ENCODE measurements at regions not wholly inside any gene's neighbourhood (a gene's known extent, or its start where the extent isn't known, plus 50 kb on each side); places are given as distances from the start of the nearest gene placed in this dataset.

GRCh38 chr2:158021226-158021625 is 80.5 kb upstream of the UPP2 start:
- Histone ChIP-seq H3K27ac (no peak overlapping the region), H3K4me3 (no peak overlapping the region), H3K27me3 (no peaks in the 10 kb centered on the region), H3K36me3 (no peaks in the 10 kb centered on the region), H3K4me1 (no peaks in the 10 kb centered on the region), H3K9me3 (no peaks in the 10 kb centered on the region)
- TF ChIP-seq CTCF (IDR thresholded peaks at IDR 0.05) = no peak
- no peak for TF ChIP-seq POLR2A (IDR thresholded peaks at IDR 0.05)
- intact Hi-C loops (cut with DNase I; ENCODE audit: low total_unique reads) = loop anchor here (10.0 kb wide), 1 partner anchor 724 kb away; no protein-coding TSS in a partner anchor
- DNase-seq = no peak

- no peak for TF ChIP-seq POLR2A (IDR thresholded peaks at IDR 0.05)
- no peak for TF ChIP-seq CTCF (IDR thresholded peaks at IDR 0.05)
Observed at GRCh38 chr2:158015428-158016076, 86.1 kb upstream of the UPP2 start.

GRCh38 chr2:158013891-158014290 is 87.8 kb upstream of the UPP2 start:
- Histone ChIP-seq H3K36me3 (no peaks in the 10 kb centered on the region), H3K4me1 (no peaks in the 10 kb centered on the region), H3K9me3 (no peaks in the 10 kb centered on the region), H3K4me3 (no peak overlapping the region), H3K27me3 (no peaks in the 10 kb centered on the region), H3K27ac (no peak overlapping the region)
- TF ChIP-seq CTCF (IDR thresholded peaks at IDR 0.05) = no peak
- no peak for TF ChIP-seq POLR2A (IDR thresholded peaks at IDR 0.05)
- no peak for DNase-seq
- intact Hi-C loops (cut with DNase I; ENCODE audit: low total_unique reads) = no loop called here

More at GRCh38 chr2:158015428-158016076, 86.1 kb upstream of the UPP2 start:
- H3K9me3 ChIP-seq = no peaks in the 10 kb centered on the region
- no peak overlapping the region for H3K27ac ChIP-seq
- intact Hi-C loops (cut with DNase I; ENCODE audit: low total_unique reads) = no loop called here
- H3K4me1 ChIP-seq = no peaks in the 10 kb centered on the region
- DNase-seq = no peak
- H3K36me3 ChIP-seq = no peaks in the 10 kb centered on the region
- H3K27me3 ChIP-seq = no peaks in the 10 kb centered on the region
- no peak overlapping the region for H3K4me3 ChIP-seq

GRCh38 chr2:158011055-158011771 is 90.5 kb upstream of the UPP2 start:
- Histone ChIP-seq H3K27ac (no peak overlapping the region), H3K4me3 (no peak overlapping the region), H3K27me3 (no peaks in the 10 kb centered on the region), H3K4me1 (no peaks in the 10 kb centered on the region), H3K36me3 (no peaks in the 10 kb centered on the region), H3K9me3 (no peaks in the 10 kb centered on the region)
- no peak for DNase-seq
- no peak for TF ChIP-seq CTCF (IDR thresholded peaks at IDR 0.05)
- TF ChIP-seq POLR2A (IDR thresholded peaks at IDR 0.05) = no peak
- intact Hi-C loops (cut with DNase I; ENCODE audit: low total_unique reads) = no loop called here

GRCh38 chr2:158009399-158009798 is 92.3 kb upstream of the UPP2 start:
- peak in 1 of 2 donors; percentile 17 for DNase-seq
- no peak overlapping the region for H3K4me3 ChIP-seq
- H3K27me3 ChIP-seq = no peaks in the 10 kb centered on the region
- no peaks in the 10 kb centered on the region for H3K9me3 ChIP-seq
- no peaks in the 10 kb centered on the region for H3K36me3 ChIP-seq
- H3K4me1 ChIP-seq = no peaks in the 10 kb centered on the region
- TF ChIP-seq CTCF (IDR thresholded peaks at IDR 0.05) (no peak), POLR2A (IDR thresholded peaks at IDR 0.05) (no peak)
- no peak overlapping the region for H3K27ac ChIP-seq
- intact Hi-C loops (cut with DNase I; ENCODE audit: low total_unique reads) = loop anchor here (10.0 kb wide), 1 partner anchor 235 kb away; no protein-coding TSS in a partner anchor
